ENCODE measurements at regions not wholly inside any gene's neighbourhood (a gene's known extent, or its start where the extent isn't known, plus 50 kb on each side); places are given as distances from the start of the nearest gene placed in this dataset.

- TF ChIP-seq CTCF (IDR thresholded peaks at IDR 0.05) (no peak), POLR2A (IDR thresholded peaks at IDR 0.05) (no peak)
Measured at GRCh38 chr10:28250358-28250757, 52.5 kb downstream of the MPP7 start.

All from heart left ventricle (tissue), 13 donors.